ENCODE measurements at regions not wholly inside any gene's neighbourhood (a gene's known extent, or its start where the extent isn't known, plus 50 kb on each side); places are given as distances from the start of the nearest gene placed in this dataset.

DNA sequence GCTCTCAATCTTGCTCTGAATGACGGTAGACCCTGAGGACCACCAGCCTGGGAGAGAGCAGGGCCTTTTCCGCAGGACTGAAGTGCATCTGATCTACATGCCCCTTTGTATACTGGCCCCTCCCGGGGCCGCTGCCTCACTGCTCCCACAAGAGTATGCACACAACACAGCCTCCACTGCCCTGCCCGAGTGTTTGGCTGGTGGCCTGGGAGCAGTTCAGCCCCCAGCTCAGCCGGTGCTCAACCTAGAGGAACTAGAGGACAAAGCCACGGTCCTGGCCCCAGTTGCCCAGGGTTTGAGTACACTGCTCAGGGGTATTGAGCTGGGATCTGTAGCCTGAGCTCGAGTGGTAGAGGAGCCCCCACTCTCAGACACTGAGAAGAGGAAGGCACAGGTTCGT is 118.9 kb upstream of the CAB39 start:
- TF ChIP-seq, protein P1, sequence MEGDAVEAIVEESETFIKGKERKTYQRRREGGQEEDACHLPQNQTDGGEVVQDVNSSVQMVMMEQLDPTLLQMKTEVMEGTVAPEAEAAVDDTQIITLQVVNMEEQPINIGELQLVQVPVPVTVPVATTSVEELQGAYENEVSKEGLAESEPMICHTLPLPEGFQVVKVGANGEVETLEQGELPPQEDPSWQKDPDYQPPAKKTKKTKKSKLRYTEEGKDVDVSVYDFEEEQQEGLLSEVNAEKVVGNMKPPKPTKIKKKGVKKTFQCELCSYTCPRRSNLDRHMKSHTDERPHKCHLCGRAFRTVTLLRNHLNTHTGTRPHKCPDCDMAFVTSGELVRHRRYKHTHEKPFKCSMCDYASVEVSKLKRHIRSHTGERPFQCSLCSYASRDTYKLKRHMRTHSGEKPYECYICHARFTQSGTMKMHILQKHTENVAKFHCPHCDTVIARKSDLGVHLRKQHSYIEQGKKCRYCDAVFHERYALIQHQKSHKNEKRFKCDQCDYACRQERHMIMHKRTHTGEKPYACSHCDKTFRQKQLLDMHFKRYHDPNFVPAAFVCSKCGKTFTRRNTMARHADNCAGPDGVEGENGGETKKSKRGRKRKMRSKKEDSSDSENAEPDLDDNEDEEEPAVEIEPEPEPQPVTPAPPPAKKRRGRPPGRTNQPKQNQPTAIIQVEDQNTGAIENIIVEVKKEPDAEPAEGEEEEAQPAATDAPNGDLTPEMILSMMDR (conservative IDR thresholded peaks at IDR 0.05): no peak
- TF ChIP-seq EZH2 (IDR thresholded peaks at IDR 0.05; ENCODE audit: low read depth): no peak

Data from PC-9 (cell line).